Raji (cell line): ENCODE measurements at regions not wholly inside any gene's neighbourhood (a gene's known extent, or its start where the extent isn't known, plus 50 kb on each side); places are given as distances from the start of the nearest gene placed in this dataset.

ENCODE experiments used
- POLR2A ChIP-seq: IDR thresholded peaks from 2 replicates; pipeline ENCODE4 v1.6.1; 2011; ENCODE audit warnings: low read depth, low read length, control low read depth; ENCODE audit not compliant: insufficient read depth

- no peak for TF ChIP-seq POLR2A
Measured at GRCh38 chr6:28712982-28713381, 187.3 kb downstream of the GPX5 start.

- TF ChIP-seq POLR2A = no peak
Measured at GRCh38 chr6:28719275-28719940, 193.7 kb downstream of the GPX5 start.

- TF ChIP-seq POLR2A = no peak
Measured at GRCh38 chr6:28720357-28721231, 194.9 kb downstream of the GPX5 start.

- no peak for TF ChIP-seq POLR2A
Measured at GRCh38 chr6:28721372-28721771, 195.7 kb downstream of the GPX5 start.

GRCh38 chr6:28724395-28724794 lies 198.7 kb downstream of the GPX5 start:
- no peak for TF ChIP-seq POLR2A

- TF ChIP-seq POLR2A = no peak
Measured at GRCh38 chr6:28725274-28725809, 198.4 kb downstream of the TRIM27 start.

- TF ChIP-seq POLR2A = no peak
Measured at GRCh38 chr6:28725890-28726348, 197.9 kb downstream of the TRIM27 start.

- TF ChIP-seq POLR2A = no peak
Measured at GRCh38 chr6:28726569-28727309, 197.0 kb downstream of the TRIM27 start.

GRCh38 chr6:28727559-28728211 lies 196.1 kb downstream of the TRIM27 start:
- TF ChIP-seq POLR2A = no peak

- no peak for TF ChIP-seq POLR2A
Measured at GRCh38 chr6:28729501-28730402, 194.0 kb downstream of the TRIM27 start.

- no peak for TF ChIP-seq POLR2A
Measured at GRCh38 chr6:28732052-28732451, 191.7 kb downstream of the TRIM27 start.

- no peak for TF ChIP-seq POLR2A
Measured at GRCh38 chr6:28734443-28734959, 189.3 kb downstream of the TRIM27 start.

- no peak for TF ChIP-seq POLR2A
Measured at GRCh38 chr6:28736121-28736520, 187.7 kb downstream of the TRIM27 start.
